Gastrocnemius medialis (tissue), 4 donors: ENCODE measurements at regions not wholly inside any gene's neighbourhood (a gene's known extent, or its start where the extent isn't known, plus 50 kb on each side); places are given as distances from the start of the nearest gene placed in this dataset.

Experiments used
- ATAC-seq, 2 donors: fragments of 150-250 bp; one replicate each; pipeline ENCODE4 v1.9.1; 2016
- DNase-seq, 2 donors: peaks; one replicate each; pipeline ENCODE4 v3.0.0-alpha.2; 2019
- H3K27ac ChIP-seq, 4 donors: fragments of 200-600 bp; sonication (generic); 1 replicate in 1 of 4; 2 replicates in 3 of 4; pipeline ENCODE4 v1.5.1; 2016 to 2018; ENCODE audit warnings: mild to moderate bottlenecking in 2 of 4, moderate library complexity in 1 of 4
- H3K27me3 ChIP-seq, 3 donors: fragments of 200-600 bp; sonication (generic) in 2 of 3; 1 replicate in 1 of 3; 2 replicates in 2 of 3; pipeline versions ENCODE4 v1.5.1 to v1.6.0; 2016 to 2019; ENCODE audit warnings: mild to moderate bottlenecking in 1 of 3, moderate library complexity in 1 of 3
- H3K36me3 ChIP-seq, 2 donors: fragments of 200-600 bp; sonication (generic) in 1 of 2; one replicate each; pipeline ENCODE4 v1.5.1; 2017 to 2018
- H3K4me1 ChIP-seq, 2 donors: fragments of 200-600 bp; sonication (generic) in 1 of 2; one replicate each; pipeline ENCODE4 v1.5.1; 2016 to 2017; ENCODE audit warnings: mild to moderate bottlenecking in 2 of 2
- H3K4me3 ChIP-seq, 4 donors: fragments of 200-600 bp; sonication (generic) in 3 of 4; 1 replicate in 1 of 4; 2 replicates in 3 of 4; pipeline ENCODE4 v1.5.1; 2016 to 2019; ENCODE audit warnings: mild to moderate bottlenecking in 2 of 4
- H3K9me3 ChIP-seq, 3 donors: fragments of 200-600 bp; sonication (generic) in 2 of 3; 1 replicate in 1 of 3; 2 replicates in 2 of 3; pipeline ENCODE4 v1.5.1; 2016 to 2019
- CTCF ChIP-seq, 5 experiments: fragments of 450-650 bp in 3 of 5; fragments of 200-600 bp in 2 of 5; sonication (generic) in 2 of 5; IDR thresholded peaks in 4 of 5; conservative IDR thresholded peaks in 1 of 5; 1 replicate in 4 of 5; 2 replicates in 1 of 5; pipeline ENCODE4 v1.5.1; 2016 to 2019; ENCODE audit warnings: antibody characterized with exemption in 5 of 5, mild to moderate bottlenecking in 3 of 5, moderate library complexity in 3 of 5
- POLR2A ChIP-seq, 2 donors: fragments of 450-650 bp; IDR thresholded peaks; one replicate each; pipeline ENCODE4 v1.6.1; 2017; ENCODE audit warnings: antibody characterized with exemption in 2 of 2, mild to moderate bottlenecking in 2 of 2, moderate library complexity in 2 of 2
- in situ Hi-C, 4 donors: fragments of 200-750 bp; cut with MboI; loops; one replicate each; pipeline versions ENCODE4 v1.15.0 to v1.8.0; 2017; ENCODE audit warnings: low sequenced_read_pairs in 4 of 4
- intact Hi-C: fragments of 100-400 bp; cut with DNase I; formaldehyde crosslinking; loops from one replicate; pipeline ENCODE4 v1.15.1; 2023; ENCODE audit warnings: low total_unique reads

DNA sequence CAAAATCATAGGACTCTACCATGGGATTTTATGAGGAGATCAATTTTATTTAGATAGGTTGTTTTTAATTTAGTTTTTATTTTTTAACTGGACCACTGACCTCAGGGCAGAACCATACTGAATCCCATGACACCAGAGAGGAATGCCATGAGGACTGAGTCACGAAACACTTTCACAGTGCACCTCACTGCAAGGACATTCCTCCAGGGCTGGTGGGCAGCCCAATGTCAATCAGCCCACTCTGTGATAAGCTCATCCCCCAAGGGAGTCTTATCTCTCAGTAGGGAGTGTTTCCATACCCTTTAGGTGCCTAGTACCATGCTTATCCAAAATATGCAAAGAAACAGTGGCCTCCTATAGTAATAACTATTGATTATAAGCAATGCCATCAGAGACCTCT, 224.5 kb upstream of the CDH6 start:
- Histone ChIP-seq H3K4me3 (no peak overlapping the region), H3K27ac (no peak overlapping the region), H3K27me3 (no peaks in the 10 kb centered on the region), H3K4me1 (no peaks in the 10 kb centered on the region), H3K9me3 (no peaks in the 10 kb centered on the region), H3K36me3 (no peaks in the 10 kb centered on the region)
- TF ChIP-seq CTCF (IDR thresholded peaks at IDR 0.05 in 4 of 5, conservative IDR thresholded peaks at IDR 0.05 in 1 of 5): no peak
- no peak for TF ChIP-seq POLR2A (IDR thresholded peaks at IDR 0.05)
- intact Hi-C loops: no loop called here
- DNase-seq: no peak
- in situ Hi-C loops: no loop called here
- no peak for ATAC-seq

GRCh38 chr5:30960036-30960435, 233.4 kb upstream of the CDH6 start:
- no peak for TF ChIP-seq CTCF (IDR thresholded peaks at IDR 0.05 in 4 of 5, conservative IDR thresholded peaks at IDR 0.05 in 1 of 5)
- no peak for TF ChIP-seq POLR2A (IDR thresholded peaks at IDR 0.05)
- Histone ChIP-seq H3K9me3 (no peaks in the 10 kb centered on the region), H3K36me3 (no peaks in the 10 kb centered on the region), H3K4me1 (no peaks in the 10 kb centered on the region), H3K27ac (no peak overlapping the region), H3K27me3 (no peaks in the 10 kb centered on the region), H3K4me3 (no peak overlapping the region)
- no peak for DNase-seq
- in situ Hi-C loops (no loop called here), intact Hi-C loops (no loop called here)
- no peak for ATAC-seq

DNA sequence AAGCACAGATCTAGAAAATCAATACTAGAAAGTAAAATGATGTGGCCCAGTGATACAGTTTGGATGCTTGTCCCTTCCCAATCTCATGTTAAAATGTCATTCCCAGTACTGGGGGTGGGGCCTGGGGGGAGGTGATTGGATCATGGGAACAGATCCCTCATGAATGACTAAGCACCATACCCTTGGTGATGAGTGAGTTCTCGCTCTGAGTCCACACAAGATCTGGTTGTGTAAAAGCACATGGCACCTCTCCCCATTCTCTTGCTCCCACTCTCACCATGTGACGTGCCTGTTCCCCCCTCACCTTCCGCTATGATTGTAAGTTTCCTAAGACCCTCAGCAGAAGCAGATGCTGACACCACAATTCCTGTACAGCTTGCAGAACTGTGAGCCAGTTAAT, 234.2 kb upstream of the CDH6 start:
- no peaks in the 10 kb centered on the region for H3K27me3 ChIP-seq
- H3K36me3 ChIP-seq: no peaks in the 10 kb centered on the region
- H3K9me3 ChIP-seq: no peaks in the 10 kb centered on the region
- no peak overlapping the region for H3K27ac ChIP-seq
- in situ Hi-C loops (no loop called here), intact Hi-C loops (no loop called here)
- ATAC-seq (no peak), DNase-seq (no peak)
- TF ChIP-seq CTCF (IDR thresholded peaks at IDR 0.05 in 4 of 5, conservative IDR thresholded peaks at IDR 0.05 in 1 of 5): no peak
- TF ChIP-seq POLR2A (IDR thresholded peaks at IDR 0.05): no peak
- no peak overlapping the region for H3K4me3 ChIP-seq
- H3K4me1 ChIP-seq: no peaks in the 10 kb centered on the region

GRCh38 chr5:30957591-30957990, 235.9 kb upstream of the CDH6 start:
- intact Hi-C loops (no loop called here), in situ Hi-C loops (no loop called here)
- Histone ChIP-seq H3K9me3 (no peaks in the 10 kb centered on the region), H3K27me3 (no peaks in the 10 kb centered on the region), H3K4me3 (no peak overlapping the region), H3K4me1 (no peaks in the 10 kb centered on the region), H3K36me3 (no peaks in the 10 kb centered on the region), H3K27ac (no peak overlapping the region)
- DNase-seq: no peak
- no peak for TF ChIP-seq CTCF (IDR thresholded peaks at IDR 0.05 in 4 of 5, conservative IDR thresholded peaks at IDR 0.05 in 1 of 5)
- no peak for TF ChIP-seq POLR2A (IDR thresholded peaks at IDR 0.05)
- ATAC-seq: no peak

DNA sequence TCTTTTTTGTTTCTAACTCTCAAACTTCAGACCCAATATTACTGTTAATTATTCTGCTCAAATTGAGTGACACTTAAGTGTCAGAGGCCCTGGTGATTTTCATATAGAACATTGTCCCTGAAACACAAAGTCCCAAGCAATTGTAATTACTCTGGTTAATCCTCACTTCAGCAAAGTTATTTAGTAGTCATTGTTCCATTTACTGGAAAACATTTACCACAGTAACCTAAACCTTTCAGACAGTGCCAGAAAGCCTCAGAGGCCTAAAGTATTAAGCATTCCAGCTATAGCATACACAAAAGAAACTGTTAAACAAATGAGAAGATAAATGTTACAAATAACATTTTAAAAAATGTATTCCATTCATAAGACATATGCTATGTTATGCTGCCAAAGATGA, 237.2 kb upstream of the CDH6 start:
- no peak overlapping the region for H3K27ac ChIP-seq
- in situ Hi-C loops: no loop called here
- ATAC-seq (no peak), DNase-seq (no peak)
- intact Hi-C loops: no loop called here
- H3K4me1 ChIP-seq: no peaks in the 10 kb centered on the region
- H3K4me3 ChIP-seq: no peak overlapping the region
- no peaks in the 10 kb centered on the region for H3K9me3 ChIP-seq
- H3K27me3 ChIP-seq: no peaks in the 10 kb centered on the region
- H3K36me3 ChIP-seq: no peaks in the 10 kb centered on the region
- no peak for TF ChIP-seq POLR2A (IDR thresholded peaks at IDR 0.05)
- no peak for TF ChIP-seq CTCF (IDR thresholded peaks at IDR 0.05 in 4 of 5, conservative IDR thresholded peaks at IDR 0.05 in 1 of 5)
